Stimulated activated CD4-positive, alpha-beta T cell treated with anti-CD3 and anti-CD28 coated beads, Interleukin-15, amount 100 ng/mL, for 48 hours (primary cell): ENCODE measurements at regions not wholly inside any gene's neighbourhood (a gene's known extent, or its start where the extent isn't known, plus 50 kb on each side); places are given as distances from the start of the nearest gene placed in this dataset.

Experiments used
- DNase-seq, 2 donors: peaks; one replicate each; pipeline ENCODE4 v3.0.0-alpha.2; 2020; ENCODE audit warnings: low read depth in 2 of 2

- no peak for DNase-seq
These were observed 748.4 kb upstream of the HS6ST1 start for GRCh38 chr2:129067070-129067469.

DNA sequence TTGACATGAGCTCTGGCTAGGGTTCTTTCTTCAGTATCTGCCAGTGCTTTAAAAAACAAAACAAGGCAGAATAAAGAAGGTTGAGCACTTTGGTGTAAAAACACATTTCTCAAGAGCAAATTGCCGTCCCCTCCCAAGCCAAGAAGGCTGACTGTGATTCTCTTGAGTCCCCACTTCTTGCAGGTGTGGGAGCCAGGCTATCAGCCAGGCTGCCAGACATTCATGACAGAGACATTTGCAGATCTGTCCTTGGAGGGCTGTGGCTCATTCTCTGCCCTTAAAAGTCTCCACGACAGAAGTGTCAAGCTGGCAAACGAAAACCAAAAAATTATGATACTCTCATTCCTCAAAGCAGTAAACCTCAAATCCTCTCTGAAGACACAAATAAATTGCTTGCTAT is 749.3 kb upstream of the HS6ST1 start:
- no peak for DNase-seq

DNA sequence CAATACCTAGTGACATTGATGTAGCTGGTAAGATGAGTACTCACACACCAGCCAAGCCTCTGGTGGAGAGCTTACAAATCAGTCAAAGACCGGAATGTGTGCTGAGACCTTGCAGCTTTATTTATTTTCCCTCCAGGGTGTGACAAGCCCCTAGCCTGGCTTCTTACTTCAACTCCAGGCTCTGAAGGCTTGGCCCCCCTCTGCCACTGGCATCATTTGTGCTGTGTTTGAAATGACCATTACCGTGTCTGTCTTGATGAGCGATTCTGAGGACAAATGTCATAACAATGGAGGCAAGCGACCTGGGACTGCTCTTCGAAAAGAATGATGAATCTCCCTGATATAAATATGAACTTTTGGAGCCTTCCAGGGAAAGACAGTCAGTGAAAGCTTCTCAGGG is 749.9 kb upstream of the HS6ST1 start:
- no peak for DNase-seq

DNA sequence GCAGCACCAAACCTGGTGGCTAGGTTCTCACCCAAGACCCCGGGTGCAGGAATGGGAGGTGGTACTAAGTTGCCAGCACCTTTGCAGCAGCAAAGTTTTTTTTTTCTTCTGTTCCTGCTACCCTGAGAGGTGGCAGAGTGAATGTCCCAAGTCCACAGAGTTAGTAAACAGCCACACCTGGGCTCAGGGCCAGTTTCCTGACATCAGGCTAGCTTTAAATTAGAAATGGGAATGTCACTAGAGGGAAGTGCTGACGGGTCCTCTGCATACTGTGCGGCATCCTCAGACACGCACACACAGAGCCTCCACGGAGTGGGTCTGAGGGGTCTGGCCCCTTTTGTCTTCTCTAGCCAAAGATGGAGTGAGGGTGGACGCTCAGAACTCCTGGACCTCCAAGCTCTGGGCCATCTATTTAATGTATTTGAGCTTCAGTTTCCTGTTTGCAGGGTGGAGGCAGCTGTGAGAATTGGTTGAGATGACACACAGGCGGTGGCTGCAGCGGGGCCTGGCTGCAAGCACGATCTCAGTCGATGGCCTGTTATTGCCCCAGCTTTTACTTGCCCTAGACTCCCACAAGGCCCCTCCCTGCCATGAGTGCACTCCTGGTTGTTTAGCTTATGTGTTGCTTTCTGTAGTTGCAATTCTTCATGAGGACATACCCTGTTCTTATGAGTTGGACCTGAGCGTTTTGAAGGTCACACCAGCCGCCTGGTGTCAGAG is 751.4 kb upstream of the HS6ST1 start:
- no peak for DNase-seq

- no peak for DNase-seq
These were observed 752.0 kb upstream of the HS6ST1 start for GRCh38 chr2:129070663-129071062.

DNA sequence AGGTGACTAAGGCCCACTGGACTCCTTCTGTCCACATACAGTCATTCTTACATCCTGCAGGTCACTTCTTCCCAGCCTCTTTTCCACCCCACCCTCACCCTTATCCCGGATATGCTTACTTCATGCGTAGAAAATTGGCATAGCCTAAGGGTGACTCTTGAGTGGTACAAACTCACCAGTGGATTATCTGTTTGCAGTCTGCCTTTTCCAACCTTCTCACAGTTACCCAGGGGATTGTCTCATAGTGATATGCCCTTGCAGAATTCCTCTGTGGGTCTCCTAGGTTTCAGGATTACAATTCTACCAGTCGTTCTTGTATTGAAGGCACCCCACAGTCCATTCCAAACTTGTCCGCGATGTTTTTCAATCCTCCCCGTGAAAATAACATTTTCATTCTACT is 752.9 kb upstream of the HS6ST1 start:
- no peak for DNase-seq

GRCh38 chr2:129074298-129074920 is 755.7 kb upstream of the HS6ST1 start:
- DNase-seq, result no peak

DNA sequence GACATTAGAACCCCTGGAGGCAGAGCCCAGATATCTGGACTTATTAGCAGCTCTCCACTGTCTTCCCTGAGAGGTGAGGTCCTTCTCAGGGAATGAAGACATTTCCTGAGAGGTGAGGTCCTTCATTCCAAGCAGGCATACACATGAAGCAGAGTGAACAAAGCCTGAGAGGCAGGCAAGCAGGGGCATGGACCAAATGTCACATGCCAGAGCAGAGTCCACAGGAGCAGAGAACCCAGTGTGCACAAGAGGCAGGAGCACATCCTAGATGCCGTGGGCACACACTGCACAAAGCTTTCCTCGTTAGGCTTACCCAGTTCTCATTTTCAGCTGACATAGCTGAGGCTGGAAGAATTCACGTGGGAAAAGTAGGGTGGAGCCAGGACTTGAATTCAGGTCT is 759.9 kb upstream of the HS6ST1 start:
- DNase-seq, result no peak

DNA sequence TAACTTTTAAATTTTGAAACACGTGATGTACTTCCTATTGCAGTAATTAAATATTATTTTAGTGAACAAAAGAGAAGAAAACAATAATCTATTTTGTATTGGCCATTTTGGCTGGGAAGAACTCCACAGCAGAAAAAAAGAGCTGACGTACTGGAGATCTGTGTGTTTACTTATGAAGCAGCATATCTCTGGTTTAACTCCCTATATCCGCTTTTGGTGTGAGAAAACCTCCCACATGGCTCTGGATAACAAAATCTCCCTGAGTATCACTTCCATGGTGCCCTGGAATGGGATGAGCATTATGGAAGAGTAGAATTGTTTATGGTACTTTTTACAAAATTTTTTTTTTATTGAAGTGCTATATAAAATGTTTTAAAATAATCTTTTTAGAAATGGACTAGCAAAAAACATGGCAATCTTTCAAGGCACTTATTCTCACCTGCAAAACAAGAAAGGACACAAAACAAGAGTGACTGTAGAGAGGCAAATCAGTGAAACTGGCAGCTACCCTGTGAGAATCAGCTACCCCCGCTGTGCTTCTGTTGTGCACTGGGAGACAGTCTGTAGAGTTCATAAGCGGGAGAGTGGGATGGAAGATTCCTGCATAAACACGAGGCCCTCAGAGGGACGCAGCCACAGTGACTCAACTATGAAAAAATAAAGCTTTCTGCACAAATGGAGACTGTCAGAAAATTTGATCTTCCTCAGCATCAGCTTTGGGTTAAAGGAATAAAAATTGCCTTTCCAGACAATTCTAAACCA is 762.2 kb upstream of the HS6ST1 start:
- no peak for DNase-seq

DNA sequence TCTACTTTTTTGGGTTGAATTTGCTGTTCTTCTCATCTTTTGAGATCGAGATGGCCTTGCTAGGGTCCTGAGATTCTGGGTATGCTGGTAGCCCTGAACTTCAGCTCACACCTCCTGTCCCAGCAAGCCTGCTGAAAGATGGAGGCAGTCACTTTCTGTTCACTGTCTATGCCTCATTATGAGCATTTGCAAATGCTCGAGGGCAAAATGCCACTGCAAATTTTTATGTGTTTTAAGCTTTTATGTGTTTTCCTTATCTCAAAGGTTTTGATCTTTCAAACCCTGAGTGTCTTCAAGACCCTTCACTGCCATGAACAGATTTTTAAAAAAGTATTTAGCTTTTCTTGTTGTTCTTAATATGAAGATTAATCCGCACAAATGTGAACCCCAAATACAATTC is 766.7 kb upstream of the HS6ST1 start:
- DNase-seq, result no peak

GRCh38 chr2:129087133-129087813 is 768.6 kb upstream of the HS6ST1 start:
- DNase-seq, result no peak

DNA sequence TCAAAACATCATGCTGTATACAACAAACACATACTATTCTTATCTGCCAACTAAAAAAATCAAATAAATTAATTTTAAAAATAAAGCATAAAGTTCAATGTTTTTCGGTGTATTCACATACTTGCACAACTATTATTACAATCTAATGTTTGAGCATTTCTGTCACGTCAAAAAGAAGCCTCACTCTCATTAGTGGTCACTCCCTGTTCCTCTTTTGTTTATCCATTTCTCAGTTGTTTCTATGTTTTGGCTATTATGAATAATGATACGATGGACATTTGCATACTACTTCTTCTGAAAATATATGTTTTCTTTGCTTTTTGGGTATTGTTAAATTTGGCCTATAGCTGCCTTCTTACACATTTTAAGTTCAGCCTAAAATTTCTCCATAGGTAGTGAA is 773.0 kb upstream of the HS6ST1 start:
- DNase-seq, result no peak

DNA sequence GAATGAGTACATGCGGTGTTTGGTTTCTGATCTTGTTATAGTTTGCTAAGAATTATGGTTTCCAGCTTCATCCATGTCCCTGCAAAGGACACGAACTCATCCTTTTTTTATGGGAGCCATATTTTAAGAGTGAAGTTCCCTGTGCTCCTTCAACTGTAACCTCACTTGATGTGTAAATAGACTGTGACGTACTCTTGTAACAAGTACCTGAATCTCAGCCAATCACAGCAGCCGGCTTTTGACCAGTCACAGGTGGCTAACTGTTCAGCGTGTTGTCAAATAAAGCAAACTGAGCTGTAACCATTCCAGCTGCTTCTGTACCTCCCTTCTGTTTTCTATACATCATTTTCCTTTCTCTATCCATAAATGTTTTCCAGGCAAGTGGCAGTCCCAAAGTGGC is 774.3 kb upstream of the HS6ST1 start:
- DNase-seq, result no peak

DNA sequence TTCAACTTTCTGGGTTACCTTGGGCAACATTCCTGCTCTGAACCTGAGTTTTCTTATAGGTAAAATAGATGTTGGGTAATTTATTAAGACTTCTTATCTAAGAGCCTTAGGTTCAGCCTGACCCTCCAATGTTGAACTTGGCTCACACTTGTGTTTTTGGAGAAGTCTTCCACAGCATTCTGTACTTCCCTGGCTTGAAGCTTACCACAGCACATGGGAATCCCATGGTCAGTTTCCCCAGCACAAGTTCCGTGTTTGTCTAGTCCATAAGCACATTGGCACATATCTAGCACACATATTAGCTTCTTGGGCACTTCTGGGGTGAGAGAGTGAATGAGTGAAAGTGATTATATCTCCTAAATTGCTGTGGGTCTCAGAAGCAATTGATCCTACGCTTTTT is 782.5 kb upstream of the HS6ST1 start:
- no peak for DNase-seq

- no peak for DNase-seq
These were observed 785.5 kb upstream of the HS6ST1 start for GRCh38 chr2:129103936-129104878.

- no peak for DNase-seq
These were observed 793.5 kb upstream of the HS6ST1 start for GRCh38 chr2:129112181-129112580.

- DNase-seq, result no peak
These were observed 795.1 kb upstream of the HS6ST1 start for GRCh38 chr2:129113776-129114175.

- no peak for DNase-seq
These were observed 798.8 kb upstream of the HS6ST1 start for GRCh38 chr2:129117434-129117833.

- DNase-seq, result no peak
These were observed 799.6 kb upstream of the HS6ST1 start for GRCh38 chr2:129118296-129118695.

DNA sequence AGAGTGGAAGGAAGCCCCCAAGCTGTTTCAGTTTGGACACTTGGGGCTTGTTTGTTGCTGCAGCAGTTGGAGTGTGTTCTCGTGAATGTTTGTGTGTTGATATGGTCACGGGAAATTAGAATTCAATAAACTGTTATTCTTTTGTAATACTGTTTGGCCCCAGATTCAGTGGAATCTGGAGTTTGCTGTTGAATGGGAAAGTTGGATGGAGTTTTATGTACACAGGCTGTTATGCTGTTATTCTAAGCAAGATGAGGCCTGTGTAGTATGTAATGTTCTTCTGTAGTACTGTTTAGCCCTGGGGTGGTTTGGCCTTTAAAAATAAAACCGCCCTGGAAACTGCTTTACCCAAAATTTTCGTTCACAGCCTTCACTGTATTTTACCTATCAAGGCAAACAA is 810.4 kb upstream of the HS6ST1 start:
- DNase-seq, result no peak
